ENCODE measurements at regions not wholly inside any gene's neighbourhood (a gene's known extent, or its start where the extent isn't known, plus 50 kb on each side); places are given as distances from the start of the nearest gene placed in this dataset.

GRCh38 chr5:72619251-72619650 is 112.0 kb upstream of the ZNF366 start:
- TF ChIP-seq CTCF (IDR thresholded peaks at IDR 0.05) (no peak), POLR2A (IDR thresholded peaks at IDR 0.05) (no peak)
